Femur (tissue), 1 donor: ENCODE measurements at regions not wholly inside any gene's neighbourhood (a gene's known extent, or its start where the extent isn't known, plus 50 kb on each side); places are given as distances from the start of the nearest gene placed in this dataset.
"Not testable (repeated sequence)": the region's sequence is repeated elsewhere in the genome, so short reads cannot be mapped to it uniquely, and the experiment has no call there.

Source experiments
- DNase-seq: peaks from one replicate; pipeline ENCODE4 v3.0.0-alpha.2; 2017

- DNase-seq: no peak
These were observed 142.8 kb downstream of the ENC1 start for GRCh38 chr5:74497706-74498105.

- no peak for DNase-seq
These were observed 147.1 kb downstream of the ENC1 start for GRCh38 chr5:74493411-74493810.

- DNase-seq: no peak
These were observed 148.3 kb downstream of the ENC1 start for GRCh38 chr5:74492230-74492629.

- DNase-seq: no peak
These were observed 148.9 kb downstream of the ENC1 start for GRCh38 chr5:74491586-74491985.

- DNase-seq: no peak
These were observed 149.7 kb downstream of the ENC1 start for GRCh38 chr5:74490814-74491213.

GRCh38 chr5:74482990-74483389 is 157.5 kb downstream of the ENC1 start:
- DNase-seq: no peak

- no peak for DNase-seq
These were observed 158.0 kb downstream of the ENC1 start for GRCh38 chr5:74482523-74482922.

- DNase-seq: not testable (repeated sequence)
These were observed 159.2 kb downstream of the ENC1 start for GRCh38 chr5:74481357-74481756.

- no peak for DNase-seq
These were observed 160.3 kb downstream of the ENC1 start for GRCh38 chr5:74480201-74480600.

- DNase-seq: no peak
These were observed 162.2 kb downstream of the ENC1 start for GRCh38 chr5:74478328-74478727.

GRCh38 chr5:74477761-74478160 is 162.8 kb downstream of the ENC1 start:
- no peak for DNase-seq

GRCh38 chr5:74476819-74477453 is 163.6 kb downstream of the ENC1 start:
- DNase-seq: no peak

- DNase-seq: no peak
These were observed 164.3 kb downstream of the ENC1 start for GRCh38 chr5:74476046-74476818.

- DNase-seq: no peak
These were observed 168.7 kb downstream of the ENC1 start for GRCh38 chr5:74471875-74472274.

GRCh38 chr5:74469234-74469994 is 171.1 kb downstream of the ENC1 start:
- DNase-seq: no peak

GRCh38 chr5:74468421-74468820 is 172.1 kb downstream of the ENC1 start:
- no peak for DNase-seq

- DNase-seq: no peak
These were observed 174.8 kb downstream of the ENC1 start for GRCh38 chr5:74465724-74466123.

GRCh38 chr5:74464512-74465209 is 175.9 kb downstream of the ENC1 start:
- DNase-seq: no peak

GRCh38 chr5:74462356-74462755 is 178.2 kb downstream of the ENC1 start:
- no peak for DNase-seq

- DNase-seq: no peak
These were observed 179.3 kb downstream of the ENC1 start for GRCh38 chr5:74461251-74461650.

- peak; percentile 40 for DNase-seq
These were observed 179.8 kb downstream of the ENC1 start for GRCh38 chr5:74460694-74461093.

- no peak for DNase-seq
These were observed 180.5 kb downstream of the ENC1 start for GRCh38 chr5:74459984-74460383.

GRCh38 chr5:74457876-74458275 is 182.7 kb downstream of the ENC1 start:
- DNase-seq: no peak
